ENCODE measurements at regions not wholly inside any gene's neighbourhood (a gene's known extent, or its start where the extent isn't known, plus 50 kb on each side); places are given as distances from the start of the nearest gene placed in this dataset.

DNA sequence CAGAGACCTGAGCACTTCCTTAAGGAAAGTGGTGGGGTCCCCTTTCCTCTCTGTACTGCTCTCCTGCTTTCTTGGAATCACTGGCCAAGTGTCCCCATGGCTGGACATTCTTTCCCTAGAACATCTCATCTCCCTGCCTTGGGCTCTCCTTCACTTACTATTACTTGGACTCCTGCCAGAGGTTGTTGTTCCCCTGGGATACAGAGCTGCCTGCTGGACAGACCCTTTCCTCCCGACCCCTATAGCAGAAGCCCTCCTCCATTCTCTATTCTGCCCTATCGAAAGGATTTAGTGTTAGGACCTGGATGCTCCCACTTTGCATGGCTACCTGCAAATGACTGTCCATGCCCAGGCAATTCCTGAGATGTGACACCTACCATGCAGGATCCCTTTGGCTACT is 164.3 kb upstream of the PODXL start:
- no peak overlapping the region for H3K4me3 Mint-ChIP-seq
- H3K27me3 Mint-ChIP-seq = no peaks in the 10 kb centered on the region
- H3K9me3 Mint-ChIP-seq = no peaks in the 10 kb centered on the region
- H3K27ac Mint-ChIP-seq = no peak overlapping the region
- H3K36me3 Mint-ChIP-seq (ENCODE audit: low read depth) = no peaks in the 10 kb centered on the region
- ChIA-PET POLR2A (no interaction called here), CTCF (no interaction called here)
- no peak for DNase-seq
- no peaks in the 10 kb centered on the region for H3K4me1 Mint-ChIP-seq

GRCh38 chr7:131717181-131717580 is 160.8 kb upstream of the PODXL start:
- ChIA-PET POLR2A (no interaction called here), CTCF (no interaction called here)
- Mint-ChIP-seq H3K9me3 (no peaks in the 10 kb centered on the region), H3K27ac (no peak overlapping the region), H3K36me3 (ENCODE audit: low read depth) (no peaks in the 10 kb centered on the region), H3K27me3 (no peaks in the 10 kb centered on the region), H3K4me3 (no peak overlapping the region), H3K4me1 (no peaks in the 10 kb centered on the region)
- DNase-seq = no peak

- no peak overlapping the region for H3K4me3 Mint-ChIP-seq
- no peaks in the 10 kb centered on the region for H3K36me3 Mint-ChIP-seq (ENCODE audit: low read depth)
- H3K27ac Mint-ChIP-seq = no peak overlapping the region
- DNase-seq = no peak
- CTCF ChIA-PET = interaction anchor here (0.7 kb wide), 1 partner anchor 18 kb away, joined by 4 read pairs; no protein-coding TSS in a partner anchor
- H3K9me3 Mint-ChIP-seq = no peaks in the 10 kb centered on the region
- H3K27me3 Mint-ChIP-seq = no peaks in the 10 kb centered on the region
- no peaks in the 10 kb centered on the region for H3K4me1 Mint-ChIP-seq
- POLR2A ChIA-PET = no interaction called here
Measured at GRCh38 chr7:131699323-131699722, 142.9 kb upstream of the PODXL start.

GRCh38 chr7:131692131-131692960 is 135.9 kb upstream of the PODXL start:
- Mint-ChIP-seq H3K9me3 (no peaks in the 10 kb centered on the region), H3K36me3 (ENCODE audit: low read depth) (no peaks in the 10 kb centered on the region), H3K4me3 (no peak overlapping the region), H3K27ac (no peak overlapping the region), H3K27me3 (peaks cover 14% of the 10 kb centered on the region), H3K4me1 (peaks cover 2% of the 10 kb centered on the region)
- CTCF ChIA-PET = interaction anchor here (1.0 kb wide), 1 partner anchor 50 kb away, joined by 3 read pairs; no protein-coding TSS in a partner anchor
- POLR2A ChIA-PET = no interaction called here
- peak; percentile 37 for DNase-seq

DNA sequence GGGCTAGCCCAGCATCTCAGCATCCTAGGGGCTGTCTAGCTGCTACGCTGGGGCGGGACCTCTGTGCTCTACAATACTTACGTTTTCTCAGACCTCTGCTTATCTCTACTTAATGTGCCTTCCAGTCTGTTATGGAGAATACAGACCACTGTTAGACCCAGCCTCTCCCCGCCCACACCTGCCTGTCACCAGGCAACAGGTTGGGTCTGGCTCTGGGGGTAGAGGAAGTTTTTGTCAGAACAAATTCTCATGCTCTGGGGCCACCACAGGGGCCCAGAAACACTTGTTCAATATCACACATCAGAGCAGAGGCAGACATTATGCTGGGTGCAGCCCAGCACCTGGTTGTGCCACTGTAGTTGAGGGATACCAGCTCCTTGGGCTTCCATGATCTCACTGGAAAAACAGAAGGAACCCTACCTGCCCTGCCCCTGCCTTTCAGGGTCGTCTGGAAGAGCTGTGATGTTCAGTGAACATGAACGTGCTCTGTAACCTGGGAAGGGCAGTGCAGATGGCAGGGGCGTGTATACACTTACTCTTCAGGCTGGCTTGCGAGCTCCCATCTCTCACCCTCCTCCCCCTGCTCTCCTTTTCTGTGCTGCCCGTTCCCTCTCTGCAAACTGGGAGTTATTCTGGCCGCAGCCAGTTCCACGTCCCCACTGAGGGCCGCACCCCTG is 135.2 kb upstream of the PODXL start:
- CTCF ChIA-PET = interaction anchor here (1.0 kb wide), 1 partner anchor 51 kb away, joined by 3 read pairs; no protein-coding TSS in a partner anchor
- no peaks in the 10 kb centered on the region for H3K36me3 Mint-ChIP-seq (ENCODE audit: low read depth)

GRCh38 chr7:131690441-131690840 is 134.0 kb upstream of the PODXL start:
- no peak overlapping the region for H3K4me3 Mint-ChIP-seq
- ChIA-PET POLR2A (no interaction called here), CTCF (interaction anchor here (0.6 kb wide), 1 partner anchor 60 kb away, joined by 4 read pairs; no protein-coding TSS in a partner anchor)
- H3K36me3 Mint-ChIP-seq (ENCODE audit: low read depth) = no peaks in the 10 kb centered on the region
- H3K27me3 Mint-ChIP-seq = peaks cover 17% of the 10 kb centered on the region
- H3K4me1 Mint-ChIP-seq = peaks cover 2% of the 10 kb centered on the region
- DNase-seq = no peak
- no peak overlapping the region for H3K27ac Mint-ChIP-seq
- H3K9me3 Mint-ChIP-seq = no peaks in the 10 kb centered on the region

More for the DNA sequence above, 135.2 kb upstream of the PODXL start:
- H3K9me3 Mint-ChIP-seq = no peaks in the 10 kb centered on the region
- no peak for DNase-seq
- H3K27me3 Mint-ChIP-seq = peaks cover 14% of the 10 kb centered on the region
- H3K4me1 Mint-ChIP-seq = peaks cover 2% of the 10 kb centered on the region
- POLR2A ChIA-PET = no interaction called here
- H3K27ac Mint-ChIP-seq = no peak overlapping the region
- no peak overlapping the region for H3K4me3 Mint-ChIP-seq

DNA sequence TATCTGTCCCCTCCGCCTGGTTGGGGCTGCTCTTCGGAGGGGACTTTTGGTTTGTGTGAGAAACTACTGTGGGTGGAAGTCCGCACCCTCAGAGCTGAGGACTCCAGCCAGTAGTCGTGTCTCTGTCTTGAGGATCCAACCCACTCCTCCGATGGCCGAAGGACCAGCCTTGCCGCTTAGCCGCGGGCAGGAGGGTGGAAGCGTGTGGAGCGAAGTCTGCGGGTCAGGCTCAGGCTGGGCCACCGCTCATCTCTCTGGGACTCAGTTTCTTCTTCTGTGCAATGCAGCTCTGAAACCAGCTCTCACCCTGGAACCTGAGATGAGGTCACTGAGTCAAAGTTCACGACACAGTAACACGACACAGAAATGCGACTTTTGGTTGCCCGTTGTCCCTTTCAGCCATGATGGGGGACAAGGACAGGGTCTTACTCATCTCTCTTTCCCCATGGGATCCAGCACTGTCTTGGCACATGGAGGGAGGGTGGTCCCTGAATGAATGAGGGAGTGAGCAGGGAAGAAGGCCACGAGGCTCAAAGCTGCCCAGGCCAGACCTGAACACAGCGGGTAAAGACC is 133.3 kb upstream of the PODXL start:
- H3K36me3 Mint-ChIP-seq (ENCODE audit: low read depth) = no peaks in the 10 kb centered on the region
- ChIA-PET POLR2A (no interaction called here), CTCF (interaction anchor here (0.6 to 1.3 kb wide), 4 partner anchors 19 to 113 kb away, joined by 3 to 4 read pairs (median 3); no protein-coding TSS in a partner anchor)
- H3K27me3 Mint-ChIP-seq = peaks cover 23% of the 10 kb centered on the region
- no peaks in the 10 kb centered on the region for H3K9me3 Mint-ChIP-seq
- H3K4me3 Mint-ChIP-seq = no peak overlapping the region
- H3K4me1 Mint-ChIP-seq = peaks cover 2% of the 10 kb centered on the region
- no peak overlapping the region for H3K27ac Mint-ChIP-seq
- DNase-seq = no peak

DNA sequence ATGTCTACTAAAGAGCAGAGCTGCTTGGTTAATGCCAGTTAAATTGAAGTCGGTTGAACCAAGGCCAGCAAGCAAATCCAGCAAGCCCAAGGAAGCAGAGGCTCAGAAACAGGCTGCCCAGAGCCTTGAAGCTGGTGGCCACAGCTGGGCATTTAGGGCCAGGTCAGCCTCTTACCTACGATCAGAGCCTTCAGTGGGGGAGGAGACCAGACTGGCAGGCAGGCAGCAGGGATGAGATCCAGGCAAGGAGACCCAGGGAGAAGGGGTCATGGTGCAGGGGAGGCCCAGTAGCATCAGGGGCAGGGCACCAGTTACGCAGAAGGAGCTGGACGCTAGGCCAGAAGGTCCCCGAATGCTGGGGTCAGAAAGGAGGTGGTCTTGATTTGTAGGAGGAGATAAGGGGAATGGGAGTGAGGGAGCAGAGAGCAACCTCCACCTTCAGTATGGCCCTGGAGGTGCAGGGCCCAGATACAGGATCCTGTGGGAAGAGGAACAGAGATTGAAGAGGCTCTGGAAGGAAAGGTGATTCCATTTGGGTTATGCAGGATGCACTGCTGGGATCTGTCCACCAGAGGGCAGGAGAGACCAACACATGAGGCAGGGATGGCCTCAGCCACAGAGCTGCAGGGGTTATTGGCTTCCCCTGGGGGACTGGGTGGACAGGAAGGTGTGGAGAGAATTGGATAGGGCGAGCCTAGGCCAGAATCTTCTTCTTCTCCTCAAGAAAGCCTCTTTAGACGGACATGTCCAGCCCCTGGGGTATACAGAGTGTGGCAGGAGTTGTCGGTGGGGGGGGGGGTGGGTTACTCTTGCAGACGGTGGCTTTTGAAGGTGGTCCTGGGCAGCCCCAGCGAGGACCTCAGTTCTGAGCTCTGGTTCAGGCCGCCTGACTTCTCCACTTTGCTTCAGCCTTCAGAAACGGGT is 132.6 kb upstream of the PODXL start:
- no peaks in the 10 kb centered on the region for H3K9me3 Mint-ChIP-seq
- peak; percentile 65 for DNase-seq
- no peaks in the 10 kb centered on the region for H3K36me3 Mint-ChIP-seq (ENCODE audit: low read depth)
- POLR2A ChIA-PET = no interaction called here
- no peak overlapping the region for H3K4me3 Mint-ChIP-seq
- peaks cover 2% of the 10 kb centered on the region for H3K4me1 Mint-ChIP-seq
- CTCF ChIA-PET = interaction anchor here (0.6 to 1.3 kb wide), 4 partner anchors 18 to 891 kb away, joined by 3 read pairs; no protein-coding TSS in a partner anchor
- H3K27ac Mint-ChIP-seq = no peak overlapping the region
- H3K27me3 Mint-ChIP-seq = peaks cover 22% of the 10 kb centered on the region

- ChIA-PET POLR2A (no interaction called here), CTCF (no interaction called here)
- Mint-ChIP-seq H3K4me3 (no peak overlapping the region), H3K9me3 (no peaks in the 10 kb centered on the region), H3K4me1 (peaks cover 2% of the 10 kb centered on the region), H3K36me3 (ENCODE audit: low read depth) (no peaks in the 10 kb centered on the region), H3K27me3 (peaks cover 19% of the 10 kb centered on the region), H3K27ac (no peak overlapping the region)
- no peak for DNase-seq
Measured at GRCh38 chr7:131687296-131687695, 130.9 kb upstream of the PODXL start.

- no peak overlapping the region for H3K27ac Mint-ChIP-seq
- no peak for DNase-seq
- ChIA-PET POLR2A (no interaction called here), CTCF (no interaction called here)
- no peaks in the 10 kb centered on the region for H3K9me3 Mint-ChIP-seq
- H3K27me3 Mint-ChIP-seq = peaks cover 18% of the 10 kb centered on the region
- no peak overlapping the region for H3K4me3 Mint-ChIP-seq
- peaks cover under 1% of the 10 kb centered on the region for H3K4me1 Mint-ChIP-seq
- H3K36me3 Mint-ChIP-seq (ENCODE audit: low read depth) = no peaks in the 10 kb centered on the region
Measured at GRCh38 chr7:131686833-131687232, 130.4 kb upstream of the PODXL start.

GRCh38 chr7:131683536-131684125 is 127.2 kb upstream of the PODXL start:
- no peak overlapping the region for H3K27ac Mint-ChIP-seq
- no peaks in the 10 kb centered on the region for H3K4me1 Mint-ChIP-seq
- DNase-seq = no peak
- no peaks in the 10 kb centered on the region for H3K36me3 Mint-ChIP-seq (ENCODE audit: low read depth)
- no peak overlapping the region for H3K4me3 Mint-ChIP-seq
- ChIA-PET CTCF (no interaction called here), POLR2A (no interaction called here)
- peaks cover 4% of the 10 kb centered on the region for H3K9me3 Mint-ChIP-seq
- peaks cover 16% of the 10 kb centered on the region for H3K27me3 Mint-ChIP-seq

DNA sequence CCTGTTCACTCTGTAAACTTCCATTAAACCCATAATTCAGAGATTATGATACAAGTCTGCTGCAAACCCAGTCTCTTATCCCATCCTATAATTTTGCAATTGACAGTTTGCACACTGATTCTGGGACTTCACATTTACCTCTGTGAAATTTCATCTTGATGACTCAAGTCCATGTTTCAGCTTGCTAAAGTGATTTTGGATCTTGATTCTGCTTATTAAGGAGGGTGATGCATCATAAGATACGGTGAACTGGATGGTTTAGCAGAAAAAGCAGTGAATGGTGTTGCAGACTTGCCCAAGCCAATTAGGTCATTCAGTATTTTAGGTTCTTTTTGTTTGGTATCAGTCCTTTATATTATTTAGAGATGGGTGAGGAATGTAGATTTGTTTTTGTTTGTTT is 125.5 kb upstream of the PODXL start:
- Mint-ChIP-seq H3K27me3 (peaks cover 21% of the 10 kb centered on the region), H3K4me1 (no peaks in the 10 kb centered on the region)

More for the DNA sequence above, 125.5 kb upstream of the PODXL start:
- ChIA-PET POLR2A (interaction anchor here (0.6 kb wide), 1 partner anchor 1003 kb away, joined by 3 read pairs; no protein-coding TSS in a partner anchor), CTCF (interaction anchor here (1.2 kb wide), 1 partner anchor 17 kb away, joined by 4 read pairs; no protein-coding TSS in a partner anchor)
- Mint-ChIP-seq H3K9me3 (peaks cover 4% of the 10 kb centered on the region), H3K4me3 (no peak overlapping the region), H3K36me3 (ENCODE audit: low read depth) (no peaks in the 10 kb centered on the region), H3K27ac (no peak overlapping the region)
- no peak for DNase-seq

Data from activated CD4-positive, alpha-beta T cell treated with anti-CD3 and anti-CD28 coated beads, Interleukin-2, amount 10 ng/mL, durations not matched to agents 7 days and 5 days (primary cell).